GM18909 (cell line): ENCODE measurements at regions not wholly inside any gene's neighbourhood (a gene's known extent, or its start where the extent isn't known, plus 50 kb on each side); places are given as distances from the start of the nearest gene placed in this dataset.

Source experiments
- ATAC-seq: cut with Tn5 transposase; IDR thresholded peaks from one replicate; pipeline ENCODE4 v1.9.1; 2021; ENCODE audit warnings: mild to moderate bottlenecking; ENCODE audit not compliant: unreplicated experiment, poor library complexity

GRCh38 chr6:133166766-133167165, 74.4 kb upstream of the EYA4 start:
- no peak for ATAC-seq

GRCh38 chr6:133169901-133170300, 71.3 kb upstream of the EYA4 start:
- ATAC-seq = no peak

GRCh38 chr6:133170602-133171001, 70.6 kb upstream of the EYA4 start:
- ATAC-seq = no peak

GRCh38 chr6:133171989-133172604, 69.1 kb upstream of the EYA4 start:
- ATAC-seq = no peak

GRCh38 chr6:133173276-133173675, 67.9 kb upstream of the EYA4 start:
- no peak for ATAC-seq

GRCh38 chr6:133179481-133179880, 61.7 kb upstream of the EYA4 start:
- ATAC-seq = no peak

GRCh38 chr6:133183691-133184090, 57.5 kb upstream of the EYA4 start:
- no peak for ATAC-seq

- ATAC-seq = no peak
Measured at GRCh38 chr6:133184798-133185372, 56.3 kb upstream of the EYA4 start.

- ATAC-seq = no peak
Measured at GRCh38 chr6:133185731-133186130, 55.4 kb upstream of the EYA4 start.

- ATAC-seq = no peak
Measured at GRCh38 chr6:133187114-133187513, 54.0 kb upstream of the EYA4 start.

- ATAC-seq = no peak
Measured at GRCh38 chr6:133187657-133188453, 53.3 kb upstream of the EYA4 start.

GRCh38 chr6:133190912-133191311, 50.2 kb upstream of the EYA4 start:
- no peak for ATAC-seq

- ATAC-seq = no peak
Measured at GRCh38 chr6:133191323-133191722, 49.8 kb upstream of the EYA4 start.
